HepG2 (cell line): ENCODE measurements at regions not wholly inside any gene's neighbourhood (a gene's known extent, or its start where the extent isn't known, plus 50 kb on each side); places are given as distances from the start of the nearest gene placed in this dataset.

Experiments used
- CHD4 ChIP-seq: fragments of 200-600 bp; sonication (generic); IDR thresholded peaks from 2 replicates; pipeline ENCODE4 v1.7.0; 2017; ENCODE audit warnings: mild to moderate bottlenecking, low read length, borderline replicate concordance
- HIVEP1 ChIP-seq: sonication (generic); formaldehyde crosslinking; IDR thresholded peaks from 2 replicates; pipeline ENCODE4 v1.4.0; 2020; ENCODE audit warnings: mild to moderate bottlenecking, missing genetic modification reagents
- KLF16 ChIP-seq, 2 experiments: sonication (generic) in 1 of 2; formaldehyde crosslinking in 1 of 2; IDR thresholded peaks; 2 replicates each; pipeline versions ENCODE4 v1.6.1 to v1.8.0; 2016 to 2023; ENCODE audit warnings: missing genetic modification reagents in 2 of 2, missing compliant biosample characterization in 1 of 2
- RELA ChIP-seq: sonication (generic); formaldehyde crosslinking; IDR thresholded peaks from 2 replicates; pipeline ENCODE4 v1.4.0; 2020; ENCODE audit warnings: missing genetic modification reagents
- REST ChIP-seq, 2 experiments: IDR thresholded peaks; 2 replicates each; pipeline ENCODE4 v1.6.1; 2011 to 2012; ENCODE audit warnings: low read length in 2 of 2, borderline replicate concordance in 1 of 2, low read depth in 1 of 2, mild to moderate bottlenecking in 1 of 2, moderate library complexity in 1 of 2
- SMARCE1 ChIP-seq: fragments of 450-650 bp; IDR thresholded peaks from 2 replicates; pipeline ENCODE4 v1.6.1; 2017; ENCODE audit warnings: borderline replicate concordance
- SNAI1 ChIP-seq: sonication (generic); formaldehyde crosslinking; IDR thresholded peaks from 2 replicates; pipeline ENCODE4 v1.5.0; 2020; ENCODE audit warnings: mild to moderate bottlenecking, missing genetic modification reagents, borderline replicate concordance
- ZBTB1 ChIP-seq: sonication (generic); formaldehyde crosslinking; IDR thresholded peaks from 2 replicates; pipeline ENCODE4 v1.4.0; 2020; ENCODE audit warnings: missing genetic modification reagents, borderline replicate concordance
- ZNF292 ChIP-seq: sonication (generic); formaldehyde crosslinking; IDR thresholded peaks from 2 replicates; pipeline ENCODE4 v1.8.1; 2022; ENCODE audit warnings: mild to moderate bottlenecking, low read depth, missing genetic modification reagents, borderline replicate concordance
- ZNF354B ChIP-seq: sonication (generic); formaldehyde crosslinking; IDR thresholded peaks from 2 replicates; pipeline ENCODE4 v1.8.0; 2022; ENCODE audit warnings: mild to moderate bottlenecking, missing genetic modification reagents
- ZNF558 ChIP-seq: sonication (generic); formaldehyde crosslinking; IDR thresholded peaks from 2 replicates; pipeline ENCODE4 v1.9.0; 2022; ENCODE audit warnings: mild to moderate bottlenecking, missing genetic modification reagents, borderline replicate concordance

- TF ChIP-seq REST (IDR thresholded peaks at IDR 0.05; ENCODE audit: borderline replicate concordance in 1 of 2, low read depth in 1 of 2, low read length in 2 of 2) (peak in 1 of 2 experiments; percentile 100), ZNF354B (CRISPR knock-in tag) (no peak), SMARCE1 (no peak), ZBTB1 (0 out of 2 replicates have a peak, but pooled peaks have one; percentile 45), KLF16 (CRISPR knock-in tag; IDR thresholded peaks at IDR 0.05) (peak in 1 of 2 experiments; percentile 93; a peak in 2 of 4 replicates), ZNF292 (CRISPR knock-in tag) (peak; percentile 51; the same call in 1 of the 2 replicates), ZNF558 (peak; percentile 72; the same call in 1 of the 2 replicates), CHD4 (no peak), SNAI1 (CRISPR knock-in tag) (0 out of 2 replicates have a peak, but pooled peaks have one; percentile 51), HIVEP1 (CRISPR knock-in tag) (no peak), RELA (CRISPR knock-in tag) (no peak)
- TF ChIP-seq, all 625 proteins: peak for 169
These were observed 281.9 kb upstream of the ONECUT1 start (continued) for GRCh38 chr15:53072077-53072476.
